ENCODE measurements at regions not wholly inside any gene's neighbourhood (a gene's known extent, or its start where the extent isn't known, plus 50 kb on each side); places are given as distances from the start of the nearest gene placed in this dataset.

DNA sequence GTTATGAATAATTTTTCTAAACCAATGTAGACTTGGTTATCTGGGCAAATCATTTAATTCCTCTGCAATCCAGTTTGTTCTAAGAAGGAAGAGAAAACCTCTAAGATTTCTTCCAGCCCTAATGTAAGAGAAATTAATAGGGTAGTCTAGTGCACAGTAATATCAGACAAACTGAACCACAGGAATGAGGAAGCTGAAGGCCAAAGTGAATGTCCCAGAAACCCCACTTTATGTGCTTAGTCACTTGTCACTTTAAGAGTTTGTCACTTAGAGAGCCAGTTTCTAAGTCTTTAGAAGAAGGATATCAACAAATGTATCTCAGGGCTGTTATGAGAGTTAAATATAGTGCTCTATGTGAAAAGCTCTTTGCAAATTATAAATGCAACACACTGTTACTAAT, 750.6 kb downstream of the DIAPH3 start:
- Histone ChIP-seq H3K79me2 (ENCODE audit: insufficient read depth) (no peaks in the 10 kb centered on the region), H3F3A (replicated peaks; ENCODE audit: insufficient read depth) (peaks cover 3% of the 10 kb centered on the region), H3K9ac (no peak overlapping the region), H2AFZ (ENCODE audit: low read depth) (no peak overlapping the region), H3K27me3 (ENCODE audit: insufficient read depth) (no peaks in the 10 kb centered on the region), H3K36me3 (replicated peaks in 1 of 2; ENCODE audit: control insufficient read depth in 1 of 2, insufficient read depth in 2 of 2, low read length in 1 of 2) (no peaks in the 10 kb centered on the region), H3K4me1 (ENCODE audit: control insufficient read depth in 1 of 2, insufficient read depth in 2 of 2, low read depth in 1 of 2, low read length in 1 of 2) (peaks cover 3 to 10% of the 10 kb centered on the region in 2 experiments; a peak in 2 of 4 replicates), H3K4me2 (no peak overlapping the region), H3K9me2 (no peaks in the 10 kb centered on the region), H3K27ac (ENCODE audit: low read depth in 2 of 2, low read length in 1 of 2) (peak overlapping the region in 1 of 2 experiments; percentile 5; a peak in 1 of 4 replicates), H3K9me3 (no peaks in the 10 kb centered on the region), H4K20me1 (ENCODE audit: insufficient read depth) (no peaks in the 10 kb centered on the region), H3K4me3 (ENCODE audit: low read depth in 2 of 2, low read length in 1 of 2) (no peak overlapping the region)
- POLR2A ChIA-PET = no interaction called here
- CTCF ChIA-PET = interaction anchor here (1.2 kb wide), 1 partner anchor 14 kb away, joined by 3 read pairs; no protein-coding TSS in a partner anchor
- DNase-seq = no peak
- TF ChIP-seq JUND (IDR thresholded peaks at IDR 0.05) (no peak), ELF1 (IDR thresholded peaks at IDR 0.05) (0 out of 2 replicates have a peak, but pooled peaks have one; percentile 19)

DNA sequence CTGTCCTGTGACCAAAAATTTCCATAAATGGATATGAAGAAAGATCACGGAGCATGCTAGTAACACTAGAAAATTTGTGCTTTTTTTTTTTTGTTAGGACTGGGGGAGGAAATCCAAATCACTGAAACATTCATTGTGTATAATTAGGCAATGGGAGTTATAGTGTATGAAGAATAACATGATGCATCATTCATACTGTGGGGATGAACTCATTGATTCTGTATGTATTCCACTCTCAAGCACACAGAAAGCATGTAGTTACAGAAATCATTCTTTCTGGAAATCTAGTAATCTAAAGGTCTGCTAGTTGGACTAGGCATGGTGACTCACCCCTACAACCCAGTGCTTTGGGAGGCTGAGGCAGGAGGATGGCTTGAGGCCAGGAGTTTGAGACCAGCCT, 749.7 kb downstream of the DIAPH3 start:
- Histone ChIP-seq H3K9ac (no peak overlapping the region), H3K36me3 (replicated peaks in 1 of 2; ENCODE audit: control insufficient read depth in 1 of 2, insufficient read depth in 2 of 2, low read length in 1 of 2) (no peaks in the 10 kb centered on the region), H3K4me3 (ENCODE audit: low read depth in 2 of 2, low read length in 1 of 2) (no peak overlapping the region), H3K79me2 (ENCODE audit: insufficient read depth) (no peaks in the 10 kb centered on the region), H3K27me3 (ENCODE audit: insufficient read depth) (no peaks in the 10 kb centered on the region), H3F3A (replicated peaks; ENCODE audit: insufficient read depth) (peaks cover 3% of the 10 kb centered on the region), H3K4me2 (no peak overlapping the region), H3K9me2 (no peaks in the 10 kb centered on the region), H4K20me1 (ENCODE audit: insufficient read depth) (no peaks in the 10 kb centered on the region), H3K9me3 (no peaks in the 10 kb centered on the region), H3K4me1 (ENCODE audit: control insufficient read depth in 1 of 2, insufficient read depth in 2 of 2, low read depth in 1 of 2, low read length in 1 of 2) (peaks cover 3 to 8% of the 10 kb centered on the region in 2 experiments; a peak in 2 of 4 replicates), H2AFZ (ENCODE audit: low read depth) (no peak overlapping the region), H3K27ac (ENCODE audit: low read depth in 2 of 2, low read length in 1 of 2) (no peak overlapping the region)
- POLR2A ChIA-PET = no interaction called here
- CTCF ChIA-PET = interaction anchor here (0.7 kb wide), 1 partner anchor 486 kb away, joined by 3 read pairs; no protein-coding TSS in a partner anchor
- 96% methylated on average over 1 of the region's 1 CpG for WGBS (ENCODE audit: low lambda C conversion rate)
- DNase-seq = no peak
- TF ChIP-seq EP300 (IDR thresholded peaks at IDR 0.05; ENCODE audit: borderline replicate concordance in 1 of 2, low read depth in 1 of 2, low read length in 1 of 2) = no peak
- no peak for TF ChIP-seq POLR2AphosphoS5 (IDR thresholded peaks at IDR 0.05; ENCODE audit: low read depth, low read length)
- TF ChIP-seq, protein P1, sequence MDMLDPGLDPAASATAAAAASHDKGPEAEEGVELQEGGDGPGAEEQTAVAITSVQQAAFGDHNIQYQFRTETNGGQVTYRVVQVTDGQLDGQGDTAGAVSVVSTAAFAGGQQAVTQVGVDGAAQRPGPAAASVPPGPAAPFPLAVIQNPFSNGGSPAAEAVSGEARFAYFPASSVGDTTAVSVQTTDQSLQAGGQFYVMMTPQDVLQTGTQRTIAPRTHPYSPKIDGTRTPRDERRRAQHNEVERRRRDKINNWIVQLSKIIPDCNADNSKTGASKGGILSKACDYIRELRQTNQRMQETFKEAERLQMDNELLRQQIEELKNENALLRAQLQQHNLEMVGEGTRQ (IDR thresholded peaks at IDR 0.05; ENCODE audit: borderline replicate concordance, low read depth, low read length) = no peak
- TF ChIP-seq, protein P2, sequence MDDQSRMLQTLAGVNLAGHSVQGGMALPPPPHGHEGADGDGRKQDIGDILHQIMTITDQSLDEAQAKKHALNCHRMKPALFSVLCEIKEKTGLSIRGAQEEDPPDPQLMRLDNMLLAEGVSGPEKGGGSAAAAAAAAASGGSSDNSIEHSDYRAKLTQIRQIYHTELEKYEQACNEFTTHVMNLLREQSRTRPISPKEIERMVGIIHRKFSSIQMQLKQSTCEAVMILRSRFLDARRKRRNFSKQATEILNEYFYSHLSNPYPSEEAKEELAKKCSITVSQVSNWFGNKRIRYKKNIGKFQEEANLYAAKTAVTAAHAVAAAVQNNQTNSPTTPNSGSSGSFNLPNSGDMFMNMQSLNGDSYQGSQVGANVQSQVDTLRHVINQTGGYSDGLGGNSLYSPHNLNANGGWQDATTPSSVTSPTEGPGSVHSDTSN (IDR thresholded peaks at IDR 0.05) = no peak
- TF ChIP-seq SIN3A (IDR thresholded peaks at IDR 0.05; ENCODE audit: borderline replicate concordance, low read depth, low read length) = no peak
- TF ChIP-seq NRF1 (IDR thresholded peaks at IDR 0.05; ENCODE audit: low read depth, low read length) = no peak
- TF ChIP-seq, protein P3, sequence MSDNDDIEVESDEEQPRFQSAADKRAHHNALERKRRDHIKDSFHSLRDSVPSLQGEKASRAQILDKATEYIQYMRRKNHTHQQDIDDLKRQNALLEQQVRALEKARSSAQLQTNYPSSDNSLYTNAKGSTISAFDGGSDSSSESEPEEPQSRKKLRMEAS (IDR thresholded peaks at IDR 0.05; ENCODE audit: low read depth) = no peak
- no peak for TF ChIP-seq ELF1 (IDR thresholded peaks at IDR 0.05)
- TF ChIP-seq, protein P4, sequence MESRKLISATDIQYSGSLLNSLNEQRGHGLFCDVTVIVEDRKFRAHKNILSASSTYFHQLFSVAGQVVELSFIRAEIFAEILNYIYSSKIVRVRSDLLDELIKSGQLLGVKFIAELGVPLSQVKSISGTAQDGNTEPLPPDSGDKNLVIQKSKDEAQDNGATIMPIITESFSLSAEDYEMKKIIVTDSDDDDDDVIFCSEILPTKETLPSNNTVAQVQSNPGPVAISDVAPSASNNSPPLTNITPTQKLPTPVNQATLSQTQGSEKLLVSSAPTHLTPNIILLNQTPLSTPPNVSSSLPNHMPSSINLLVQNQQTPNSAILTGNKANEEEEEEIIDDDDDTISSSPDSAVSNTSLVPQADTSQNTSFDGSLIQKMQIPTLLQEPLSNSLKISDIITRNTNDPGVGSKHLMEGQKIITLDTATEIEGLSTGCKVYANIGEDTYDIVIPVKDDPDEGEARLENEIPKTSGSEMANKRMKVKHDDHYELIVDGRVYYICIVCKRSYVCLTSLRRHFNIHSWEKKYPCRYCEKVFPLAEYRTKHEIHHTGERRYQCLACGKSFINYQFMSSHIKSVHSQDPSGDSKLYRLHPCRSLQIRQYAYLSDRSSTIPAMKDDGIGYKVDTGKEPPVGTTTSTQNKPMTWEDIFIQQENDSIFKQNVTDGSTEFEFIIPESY (IDR thresholded peaks at IDR 0.05; ENCODE audit: borderline replicate concordance, low read depth) = no peak
- no peak for TF ChIP-seq RXRA (IDR thresholded peaks at IDR 0.05; ENCODE audit: borderline replicate concordance, low read depth)
- TF ChIP-seq, protein P5, sequence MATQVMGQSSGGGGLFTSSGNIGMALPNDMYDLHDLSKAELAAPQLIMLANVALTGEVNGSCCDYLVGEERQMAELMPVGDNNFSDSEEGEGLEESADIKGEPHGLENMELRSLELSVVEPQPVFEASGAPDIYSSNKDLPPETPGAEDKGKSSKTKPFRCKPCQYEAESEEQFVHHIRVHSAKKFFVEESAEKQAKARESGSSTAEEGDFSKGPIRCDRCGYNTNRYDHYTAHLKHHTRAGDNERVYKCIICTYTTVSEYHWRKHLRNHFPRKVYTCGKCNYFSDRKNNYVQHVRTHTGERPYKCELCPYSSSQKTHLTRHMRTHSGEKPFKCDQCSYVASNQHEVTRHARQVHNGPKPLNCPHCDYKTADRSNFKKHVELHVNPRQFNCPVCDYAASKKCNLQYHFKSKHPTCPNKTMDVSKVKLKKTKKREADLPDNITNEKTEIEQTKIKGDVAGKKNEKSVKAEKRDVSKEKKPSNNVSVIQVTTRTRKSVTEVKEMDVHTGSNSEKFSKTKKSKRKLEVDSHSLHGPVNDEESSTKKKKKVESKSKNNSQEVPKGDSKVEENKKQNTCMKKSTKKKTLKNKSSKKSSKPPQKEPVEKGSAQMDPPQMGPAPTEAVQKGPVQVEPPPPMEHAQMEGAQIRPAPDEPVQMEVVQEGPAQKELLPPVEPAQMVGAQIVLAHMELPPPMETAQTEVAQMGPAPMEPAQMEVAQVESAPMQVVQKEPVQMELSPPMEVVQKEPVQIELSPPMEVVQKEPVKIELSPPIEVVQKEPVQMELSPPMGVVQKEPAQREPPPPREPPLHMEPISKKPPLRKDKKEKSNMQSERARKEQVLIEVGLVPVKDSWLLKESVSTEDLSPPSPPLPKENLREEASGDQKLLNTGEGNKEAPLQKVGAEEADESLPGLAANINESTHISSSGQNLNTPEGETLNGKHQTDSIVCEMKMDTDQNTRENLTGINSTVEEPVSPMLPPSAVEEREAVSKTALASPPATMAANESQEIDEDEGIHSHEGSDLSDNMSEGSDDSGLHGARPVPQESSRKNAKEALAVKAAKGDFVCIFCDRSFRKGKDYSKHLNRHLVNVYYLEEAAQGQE (IDR thresholded peaks at IDR 0.05; ENCODE audit: low read depth, low read length) = no peak
- TF ChIP-seq MXI1 (IDR thresholded peaks at IDR 0.05; ENCODE audit: low read depth, low read length) = no peak
- TF ChIP-seq, protein P6, sequence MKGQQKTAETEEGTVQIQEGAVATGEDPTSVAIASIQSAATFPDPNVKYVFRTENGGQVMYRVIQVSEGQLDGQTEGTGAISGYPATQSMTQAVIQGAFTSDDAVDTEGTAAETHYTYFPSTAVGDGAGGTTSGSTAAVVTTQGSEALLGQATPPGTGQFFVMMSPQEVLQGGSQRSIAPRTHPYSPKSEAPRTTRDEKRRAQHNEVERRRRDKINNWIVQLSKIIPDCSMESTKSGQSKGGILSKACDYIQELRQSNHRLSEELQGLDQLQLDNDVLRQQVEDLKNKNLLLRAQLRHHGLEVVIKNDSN (IDR thresholded peaks at IDR 0.05; ENCODE audit: borderline replicate concordance, low read depth) = no peak
- TF ChIP-seq RAD21 (IDR thresholded peaks at IDR 0.05; ENCODE audit: low read length) = no peak
- no peak for TF ChIP-seq TEAD4 (IDR thresholded peaks at IDR 0.05; ENCODE audit: borderline replicate concordance, insufficient read depth)
- no peak for TF ChIP-seq EZH2phosphoT487 (IDR thresholded peaks at IDR 0.05; ENCODE audit: borderline replicate concordance, low read depth)
